GM23248 (cell line): ENCODE measurements at regions not wholly inside any gene's neighbourhood (a gene's known extent, or its start where the extent isn't known, plus 50 kb on each side); places are given as distances from the start of the nearest gene placed in this dataset.

Experiments
- DNase-seq: peaks from one replicate; pipeline ENCODE4 v3.0.0-alpha.2; 2015
- H2AFZ ChIP-seq: fragments of 200-600 bp; sonication (generic); 2 replicates; pipeline ENCODE4 v1.6.1; 2016; ENCODE audit warnings: antibody characterized with exemption
- H3F3A ChIP-seq: fragments of 200-600 bp; sonication (generic); 2 replicates; pipeline ENCODE4 v1.6.1; 2016; ENCODE audit warnings: mild to moderate bottlenecking, antibody characterized with exemption, mixed run types; ENCODE audit not compliant: insufficient read depth
- H3K27ac ChIP-seq: fragments of 200-600 bp; sonication (generic); 2 replicates; pipeline ENCODE4 v1.5.1; 2016; ENCODE audit warnings: mild to moderate bottlenecking
- H3K27me3 ChIP-seq: fragments of 200-600 bp; sonication (generic); replicated peaks from 2 replicates; pipeline ENCODE4 v1.6.1; 2016; ENCODE audit warnings: mild to moderate bottlenecking; ENCODE audit not compliant: insufficient read depth
- H3K36me3 ChIP-seq: fragments of 200-600 bp; sonication (generic); 2 replicates; pipeline ENCODE4 v1.6.1; 2016; ENCODE audit warnings: low read depth, mild to moderate bottlenecking
- H3K4me1 ChIP-seq: fragments of 200-600 bp; sonication (generic); 2 replicates; pipeline ENCODE4 v1.6.1; 2016; ENCODE audit warnings: mild to moderate bottlenecking; ENCODE audit not compliant: insufficient read depth
- H3K4me2 ChIP-seq: fragments of 200-600 bp; sonication (generic); one replicate; pipeline ENCODE4 v1.6.1; 2016; ENCODE audit warnings: mild to moderate bottlenecking; ENCODE audit not compliant: unreplicated experiment
- H3K4me3 ChIP-seq: fragments of 200-600 bp; sonication (generic); 2 replicates; pipeline ENCODE4 v1.5.1; 2016; ENCODE audit warnings: mild to moderate bottlenecking
- H3K79me2 ChIP-seq: fragments of 200-600 bp; sonication (generic); 2 replicates; pipeline ENCODE4 v1.6.1; 2016; ENCODE audit warnings: mild to moderate bottlenecking; ENCODE audit not compliant: insufficient read depth
- H3K9ac ChIP-seq: fragments of 200-600 bp; sonication (generic); 2 replicates; pipeline ENCODE4 v1.6.1; 2016; ENCODE audit warnings: mild to moderate bottlenecking
- H3K9me2 ChIP-seq: fragments of 200-600 bp; sonication (generic); 2 replicates; pipeline ENCODE4 v1.6.1; 2016; ENCODE audit warnings: mixed run types, mild to moderate bottlenecking, moderate library complexity; ENCODE audit not compliant: insufficient read depth
- H3K9me3 ChIP-seq: fragments of 200-600 bp; sonication (generic); one replicate; pipeline ENCODE4 v1.6.1; 2017; ENCODE audit warnings: low read depth
- H4K20me1 ChIP-seq: fragments of 200-600 bp; sonication (generic); 2 replicates; pipeline ENCODE4 v1.6.0; 2016; ENCODE audit not compliant: insufficient read depth
- EZH2 ChIP-seq: fragments of 200-600 bp; sonication (generic); IDR thresholded peaks from 2 replicates; pipeline ENCODE4 v1.6.1; 2018; ENCODE audit warnings: antibody characterized with exemption, mild to moderate bottlenecking; ENCODE audit not compliant: insufficient read depth, poor library complexity, severe bottlenecking
- EZH2phosphoT487 ChIP-seq: fragments of 200-600 bp; sonication (generic); IDR thresholded peaks from 2 replicates; pipeline ENCODE4 v1.6.1; 2018; ENCODE audit warnings: antibody characterized with exemption, moderate library complexity, mild to moderate bottlenecking, low read depth; ENCODE audit not compliant: insufficient read depth
- WGBS, 2 experiments: methylation state at CpG; one replicate each; pipeline ENCODE4 v1.1.6; 2015 to 2017; ENCODE audit warnings: low lambda C conversion rate in 2 of 2, low coverage in 1 of 2; ENCODE audit errors: missing lambda C conversion rate in 2 of 2; 5-methylcytosine and 5-hydroxymethylcytosine counted together
- in situ Hi-C: fragments of 300-500 bp; cut with MboI; formaldehyde crosslinking; loops from 2 replicates; pipeline ENCODE4 v1.15.0; 2020

DNA sequence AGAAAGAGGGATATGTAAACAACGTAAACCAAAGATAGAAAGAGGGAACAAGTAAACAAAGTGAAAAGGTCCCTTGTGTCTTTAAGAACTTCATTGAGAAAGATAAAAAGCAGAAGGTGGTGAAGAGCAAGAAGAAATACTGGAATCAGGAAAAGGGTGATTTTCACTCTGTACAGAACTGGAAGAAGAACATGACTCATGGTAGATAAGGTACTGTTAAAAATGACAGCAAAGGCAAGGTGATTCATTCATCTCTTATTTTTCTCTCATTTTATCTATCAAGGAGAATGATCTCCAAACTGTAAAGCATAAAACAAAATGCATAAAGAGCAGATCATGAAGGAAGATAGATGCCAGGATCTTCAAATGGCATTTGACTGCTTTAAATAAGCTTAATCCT is 724.6 kb upstream of the CELF4 start:
- Histone ChIP-seq H3K36me3 (no peaks in the 10 kb centered on the region), H3K4me1 (no peaks in the 10 kb centered on the region), H4K20me1 (no peaks in the 10 kb centered on the region), H3K9me2 (no peaks in the 10 kb centered on the region), H3K27me3 (no peaks in the 10 kb centered on the region), H3F3A (no peaks in the 10 kb centered on the region), H2AFZ (no peak overlapping the region), H3K79me2 (no peaks in the 10 kb centered on the region), H3K4me3 (no peak overlapping the region), H3K27ac (no peak overlapping the region), H3K9me3 (no peaks in the 10 kb centered on the region), H3K4me2 (no peak overlapping the region), H3K9ac (no peak overlapping the region)
- DNase-seq: no peak
- in situ Hi-C loops: no loop called here
- 7 to 29% methylated on average over 1 of the region's 1 CpG for WGBS, 2 experiments
- TF ChIP-seq EZH2phosphoT487 (no peak), EZH2 (no peak)

- no peaks in the 10 kb centered on the region for H3K9me3 ChIP-seq
- no peak overlapping the region for H3K4me2 ChIP-seq
- H3K36me3 ChIP-seq: no peaks in the 10 kb centered on the region
- H3K4me3 ChIP-seq: no peak overlapping the region
- in situ Hi-C loops: no loop called here
- no peak overlapping the region for H3K9ac ChIP-seq
- no peak overlapping the region for H3K27ac ChIP-seq
- no peaks in the 10 kb centered on the region for H3F3A ChIP-seq
- H3K27me3 ChIP-seq: no peaks in the 10 kb centered on the region
- no peaks in the 10 kb centered on the region for H3K4me1 ChIP-seq
- TF ChIP-seq EZH2phosphoT487 (no peak), EZH2 (no peak)
- no peak for DNase-seq
- H3K9me2 ChIP-seq: no peaks in the 10 kb centered on the region
- H3K79me2 ChIP-seq: no peaks in the 10 kb centered on the region
- WGBS, 2 experiments: 9 to 10% methylated on average over 3 of the region's 3 CpGs
- H2AFZ ChIP-seq: no peak overlapping the region
- no peaks in the 10 kb centered on the region for H4K20me1 ChIP-seq
Observed at GRCh38 chr18:38284972-38285371, 719.4 kb upstream of the CELF4 start.

DNA sequence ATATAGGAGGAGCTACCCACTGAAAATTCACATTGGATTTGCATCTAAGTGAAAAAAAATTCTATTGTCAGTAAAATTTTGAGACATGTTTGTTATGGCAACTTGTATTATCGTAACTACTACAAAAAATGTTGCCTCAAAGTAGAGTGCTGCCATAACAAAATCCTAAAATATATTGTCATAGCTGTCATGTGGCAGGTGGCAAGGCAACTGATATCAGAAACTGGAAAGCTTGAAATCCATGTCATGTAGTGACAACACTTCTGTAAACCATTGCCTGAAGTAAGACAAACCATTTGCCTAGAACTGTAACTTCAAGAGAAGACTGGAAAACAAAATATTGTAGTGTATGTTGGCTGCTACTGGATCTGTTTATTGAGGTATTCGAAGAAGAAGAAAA is 697.5 kb upstream of the CELF4 start:
- no peaks in the 10 kb centered on the region for H3K9me2 ChIP-seq
- H3K9ac ChIP-seq: no peak overlapping the region
- no peaks in the 10 kb centered on the region for H3K27me3 ChIP-seq
- H3K27ac ChIP-seq: no peak overlapping the region
- H2AFZ ChIP-seq: no peak overlapping the region
- H3F3A ChIP-seq: no peaks in the 10 kb centered on the region
- in situ Hi-C loops: no loop called here
- H3K4me1 ChIP-seq: no peaks in the 10 kb centered on the region
- no peak for DNase-seq
- H4K20me1 ChIP-seq: no peaks in the 10 kb centered on the region
- no peak overlapping the region for H3K4me3 ChIP-seq
- TF ChIP-seq EZH2 (no peak), EZH2phosphoT487 (no peak)
- no peaks in the 10 kb centered on the region for H3K79me2 ChIP-seq
- H3K36me3 ChIP-seq: no peaks in the 10 kb centered on the region
- no peak overlapping the region for H3K4me2 ChIP-seq
- H3K9me3 ChIP-seq: no peaks in the 10 kb centered on the region
- WGBS, 2 experiments: 2% methylated on average over 2 of the region's 2 CpGs

GRCh38 chr18:38262661-38263060 is 697.1 kb upstream of the CELF4 start:
- in situ Hi-C loops: no loop called here
- no peaks in the 10 kb centered on the region for H3K27me3 ChIP-seq
- no peaks in the 10 kb centered on the region for H3K9me3 ChIP-seq
- H3K9me2 ChIP-seq: no peaks in the 10 kb centered on the region
- H3K4me1 ChIP-seq: no peaks in the 10 kb centered on the region
- H3K36me3 ChIP-seq: no peaks in the 10 kb centered on the region
- no peak overlapping the region for H3K4me3 ChIP-seq
- no peak overlapping the region for H3K27ac ChIP-seq
- no peak overlapping the region for H3K9ac ChIP-seq
- no peaks in the 10 kb centered on the region for H4K20me1 ChIP-seq
- TF ChIP-seq EZH2phosphoT487 (no peak), EZH2 (no peak)
- no peak overlapping the region for H2AFZ ChIP-seq
- H3K4me2 ChIP-seq: no peak overlapping the region
- H3K79me2 ChIP-seq: no peaks in the 10 kb centered on the region
- no peaks in the 10 kb centered on the region for H3F3A ChIP-seq
- DNase-seq: no peak

- no peaks in the 10 kb centered on the region for H3K9me3 ChIP-seq
- DNase-seq: no peak
- WGBS, 2 experiments: 15 to 25% methylated on average over 4 of the region's 4 CpGs
- in situ Hi-C loops: no loop called here
- TF ChIP-seq EZH2phosphoT487: no peak
- TF ChIP-seq EZH2: no peak
- no peaks in the 10 kb centered on the region for H3K27me3 ChIP-seq
- H4K20me1 ChIP-seq: no peaks in the 10 kb centered on the region
- no peaks in the 10 kb centered on the region for H3K9me2 ChIP-seq
- H3K4me2 ChIP-seq: no peak overlapping the region
- H3K4me1 ChIP-seq: no peaks in the 10 kb centered on the region
- H3K36me3 ChIP-seq: no peaks in the 10 kb centered on the region
- H3K9ac ChIP-seq: no peak overlapping the region
- H2AFZ ChIP-seq: no peak overlapping the region
- H3F3A ChIP-seq: no peaks in the 10 kb centered on the region
- H3K79me2 ChIP-seq: no peaks in the 10 kb centered on the region
- H3K27ac ChIP-seq: no peak overlapping the region
- H3K4me3 ChIP-seq: no peak overlapping the region
Observed at GRCh38 chr18:38257661-38258060, 692.1 kb upstream of the CELF4 start.
